ENCODE measurements at regions not wholly inside any gene's neighbourhood (a gene's known extent, or its start where the extent isn't known, plus 50 kb on each side); places are given as distances from the start of the nearest gene placed in this dataset.
"Not testable (repeated sequence)": the region's sequence is repeated elsewhere in the genome, so short reads cannot be mapped to it uniquely, and the experiment has no call there.

GRCh38 chr2:121146630-121147029 lies 138.4 kb downstream of the TFCP2L1 start:
- H3K4me3 Mint-ChIP-seq = no peak overlapping the region

GRCh38 chr2:121147766-121148165 lies 137.2 kb downstream of the TFCP2L1 start:
- Mint-ChIP-seq H3K9me3 (ENCODE audit: insufficient read depth) (no peaks in the 10 kb centered on the region), H3K4me3 (no peak overlapping the region), H3K27ac (no peak overlapping the region), H3K27me3 (ENCODE audit: low read depth) (peaks cover 2% of the 10 kb centered on the region), H3K4me1 (ENCODE audit: low read depth) (no peaks in the 10 kb centered on the region), H3K36me3 (ENCODE audit: low read depth) (no peaks in the 10 kb centered on the region)
- ChIA-PET POLR2A (no interaction called here), CTCF (no interaction called here)
- DNase-seq (no peak), ATAC-seq (no peak)

More at GRCh38 chr2:121146630-121147029, 138.4 kb downstream of the TFCP2L1 start:
- H3K27me3 Mint-ChIP-seq (ENCODE audit: low read depth) = peaks cover 2% of the 10 kb centered on the region
- ChIA-PET POLR2A (no interaction called here), CTCF (no interaction called here)
- H3K36me3 Mint-ChIP-seq (ENCODE audit: low read depth) = no peaks in the 10 kb centered on the region
- no peaks in the 10 kb centered on the region for H3K9me3 Mint-ChIP-seq (ENCODE audit: insufficient read depth)
- H3K27ac Mint-ChIP-seq = no peak overlapping the region
- no peak for DNase-seq
- no peak for ATAC-seq
- no peaks in the 10 kb centered on the region for H3K4me1 Mint-ChIP-seq (ENCODE audit: low read depth)

- CTCF ChIA-PET = no interaction called here
- DNase-seq (no peak), ATAC-seq (no peak)
- no peak overlapping the region for H3K4me3 Mint-ChIP-seq
- H3K36me3 Mint-ChIP-seq (ENCODE audit: low read depth) = no peaks in the 10 kb centered on the region
- no peaks in the 10 kb centered on the region for H3K9me3 Mint-ChIP-seq (ENCODE audit: insufficient read depth)
- H3K27ac Mint-ChIP-seq = no peak overlapping the region
- H3K4me1 Mint-ChIP-seq (ENCODE audit: low read depth) = no peaks in the 10 kb centered on the region
- POLR2A ChIA-PET = no interaction called here
- peaks cover 2% of the 10 kb centered on the region for H3K27me3 Mint-ChIP-seq (ENCODE audit: low read depth)
Measured at GRCh38 chr2:121148481-121148880, 136.5 kb downstream of the TFCP2L1 start.

- ChIA-PET POLR2A (no interaction called here), CTCF (no interaction called here)
- Mint-ChIP-seq H3K9me3 (ENCODE audit: insufficient read depth) (no peaks in the 10 kb centered on the region), H3K4me1 (ENCODE audit: low read depth) (no peaks in the 10 kb centered on the region), H3K4me3 (no peak overlapping the region), H3K27ac (no peak overlapping the region), H3K27me3 (ENCODE audit: low read depth) (peaks cover 2% of the 10 kb centered on the region), H3K36me3 (ENCODE audit: low read depth) (no peaks in the 10 kb centered on the region)
- DNase-seq (no peak), ATAC-seq (no peak)
Measured at GRCh38 chr2:121149384-121149783, 135.6 kb downstream of the TFCP2L1 start.

- no peaks in the 10 kb centered on the region for H3K9me3 Mint-ChIP-seq (ENCODE audit: insufficient read depth)
- no peak overlapping the region for H3K27ac Mint-ChIP-seq
- ATAC-seq (no peak), DNase-seq (no peak)
- ChIA-PET CTCF (no interaction called here), POLR2A (no interaction called here)
- H3K4me1 Mint-ChIP-seq (ENCODE audit: low read depth) = no peaks in the 10 kb centered on the region
- peaks cover 2% of the 10 kb centered on the region for H3K27me3 Mint-ChIP-seq (ENCODE audit: low read depth)
- H3K36me3 Mint-ChIP-seq (ENCODE audit: low read depth) = no peaks in the 10 kb centered on the region
- no peak overlapping the region for H3K4me3 Mint-ChIP-seq
Measured at GRCh38 chr2:121150126-121150525, 134.9 kb downstream of the TFCP2L1 start.

GRCh38 chr2:121150713-121151112 lies 134.3 kb downstream of the TFCP2L1 start:
- no peak for DNase-seq
- H3K4me1 Mint-ChIP-seq (ENCODE audit: low read depth) = no peaks in the 10 kb centered on the region
- H3K27me3 Mint-ChIP-seq (ENCODE audit: low read depth) = peaks cover 2% of the 10 kb centered on the region
- CTCF ChIA-PET = no interaction called here
- H3K36me3 Mint-ChIP-seq (ENCODE audit: low read depth) = no peaks in the 10 kb centered on the region
- POLR2A ChIA-PET = no interaction called here
- ATAC-seq = no peak
- no peaks in the 10 kb centered on the region for H3K9me3 Mint-ChIP-seq (ENCODE audit: insufficient read depth)
- H3K27ac Mint-ChIP-seq = no peak overlapping the region
- no peak overlapping the region for H3K4me3 Mint-ChIP-seq

- no peaks in the 10 kb centered on the region for H3K4me1 Mint-ChIP-seq (ENCODE audit: low read depth)
- ChIA-PET POLR2A (no interaction called here), CTCF (no interaction called here)
- H3K9me3 Mint-ChIP-seq (ENCODE audit: insufficient read depth) = peaks cover 1% of the 10 kb centered on the region
- H3K4me3 Mint-ChIP-seq = no peak overlapping the region
- H3K36me3 Mint-ChIP-seq (ENCODE audit: low read depth) = no peaks in the 10 kb centered on the region
- H3K27me3 Mint-ChIP-seq (ENCODE audit: low read depth) = peaks cover 2% of the 10 kb centered on the region
- H3K27ac Mint-ChIP-seq = no peak overlapping the region
- ATAC-seq (no peak), DNase-seq (no peak)
Measured at GRCh38 chr2:121151311-121152109, 133.5 kb downstream of the TFCP2L1 start.

- DNase-seq (no peak), ATAC-seq (no peak)
- H3K36me3 Mint-ChIP-seq (ENCODE audit: low read depth) = no peaks in the 10 kb centered on the region
- H3K27me3 Mint-ChIP-seq (ENCODE audit: low read depth) = peaks cover 2% of the 10 kb centered on the region
- H3K27ac Mint-ChIP-seq = no peak overlapping the region
- peaks cover 14% of the 10 kb centered on the region for H3K9me3 Mint-ChIP-seq (ENCODE audit: insufficient read depth)
- H3K4me1 Mint-ChIP-seq (ENCODE audit: low read depth) = no peaks in the 10 kb centered on the region
- ChIA-PET CTCF (no interaction called here), POLR2A (no interaction called here)
- H3K4me3 Mint-ChIP-seq = no peak overlapping the region
Measured at GRCh38 chr2:121152861-121153260, 132.1 kb downstream of the TFCP2L1 start.

GRCh38 chr2:121153516-121153915 lies 131.5 kb downstream of the TFCP2L1 start:
- DNase-seq (no peak), ATAC-seq (no peak)
- Mint-ChIP-seq H3K9me3 (ENCODE audit: insufficient read depth) (peaks cover 20% of the 10 kb centered on the region), H3K4me1 (ENCODE audit: low read depth) (no peaks in the 10 kb centered on the region), H3K27me3 (ENCODE audit: low read depth) (no peaks in the 10 kb centered on the region), H3K36me3 (ENCODE audit: low read depth) (peaks cover 2% of the 10 kb centered on the region), H3K27ac (no peak overlapping the region), H3K4me3 (no peak overlapping the region)
- POLR2A ChIA-PET = no interaction called here
- CTCF ChIA-PET = no interaction called here

- Mint-ChIP-seq H3K4me3 (no peak overlapping the region), H3K4me1 (ENCODE audit: low read depth) (no peaks in the 10 kb centered on the region), H3K27ac (no peak overlapping the region), H3K27me3 (ENCODE audit: low read depth) (no peaks in the 10 kb centered on the region), H3K36me3 (ENCODE audit: low read depth) (peaks cover 2% of the 10 kb centered on the region), H3K9me3 (ENCODE audit: insufficient read depth) (peaks cover 24% of the 10 kb centered on the region)
- POLR2A ChIA-PET = no interaction called here
- CTCF ChIA-PET = no interaction called here
- DNase-seq = no peak
- no peak for ATAC-seq
Measured at GRCh38 chr2:121155502-121156056, 129.4 kb downstream of the TFCP2L1 start.

- H3K27ac Mint-ChIP-seq; CTCF ChIA-PET; H3K4me3 Mint-ChIP-seq; H3K27me3 Mint-ChIP-seq (ENCODE audit: low read depth); H3K36me3 Mint-ChIP-seq (ENCODE audit: low read depth); POLR2A ChIA-PET; ATAC-seq; H3K4me1 Mint-ChIP-seq (ENCODE audit: low read depth); DNase-seq: not testable (repeated sequence)
- H3K9me3 Mint-ChIP-seq (ENCODE audit: insufficient read depth) = peaks cover 24% of the 10 kb centered on the region
Measured at GRCh38 chr2:121157481-121157880, 127.5 kb downstream of the TFCP2L1 start.

GRCh38 chr2:121159291-121160071 lies 125.5 kb downstream of the TFCP2L1 start:
- Mint-ChIP-seq H3K27me3 (ENCODE audit: low read depth) (no peaks in the 10 kb centered on the region), H3K9me3 (ENCODE audit: insufficient read depth) (peaks cover 30% of the 10 kb centered on the region), H3K4me1 (ENCODE audit: low read depth) (no peaks in the 10 kb centered on the region), H3K27ac (no peak overlapping the region), H3K36me3 (ENCODE audit: low read depth) (peaks cover 2% of the 10 kb centered on the region), H3K4me3 (no peak overlapping the region)
- ATAC-seq (no peak), DNase-seq (no peak)
- ChIA-PET CTCF (interaction anchor here (1.3 kb wide), 1 partner anchor 65 kb away, joined by 5 read pairs; no protein-coding TSS in a partner anchor), POLR2A (no interaction called here)
